SHP77 (cell line): ENCODE measurements at regions not wholly inside any gene's neighbourhood (a gene's known extent, or its start where the extent isn't known, plus 50 kb on each side); places are given as distances from the start of the nearest gene placed in this dataset.

ENCODE experiments used
- DNase-seq, 2 experiments: peaks; one replicate each; lab custom pipeline; 2025; lab: John Stamatoyannopoulos, UW

- DNase-seq, result peak in 1 of 2 experiments; percentile 18
These were observed 820.4 kb downstream of the GALR1 start for GRCh38 chr18:78069784-78070664.

- DNase-seq, result no peak
These were observed 821.6 kb downstream of the GALR1 start for GRCh38 chr18:78071166-78071710.

- DNase-seq, result no peak
These were observed 822.1 kb downstream of the GALR1 start for GRCh38 chr18:78071776-78072175.

GRCh38 chr18:78072375-78072774, 822.7 kb downstream of the GALR1 start:
- DNase-seq, result no peak

- no peak for DNase-seq
These were observed 823.6 kb downstream of the GALR1 start for GRCh38 chr18:78073275-78073674.

GRCh38 chr18:78074400-78075020, 824.9 kb downstream of the GALR1 start:
- DNase-seq, result no peak

GRCh38 chr18:78080081-78080480, 830.4 kb downstream of the GALR1 start:
- no peak for DNase-seq

GRCh38 chr18:78080761-78081160, 831.1 kb downstream of the GALR1 start:
- DNase-seq, result no peak

GRCh38 chr18:78082816-78083215, 833.2 kb downstream of the GALR1 start:
- DNase-seq, result no peak

- DNase-seq, result no peak
These were observed 835.9 kb downstream of the GALR1 start for GRCh38 chr18:78085241-78086185.

GRCh38 chr18:78086931-78087330, 837.3 kb downstream of the GALR1 start:
- no peak for DNase-seq

GRCh38 chr18:78087338-78087737, 837.7 kb downstream of the GALR1 start:
- no peak for DNase-seq

- no peak for DNase-seq
These were observed 840.9 kb downstream of the GALR1 start for GRCh38 chr18:78090584-78090983.

GRCh38 chr18:78092901-78093300, 843.3 kb downstream of the GALR1 start:
- no peak for DNase-seq

GRCh38 chr18:78099979-78100588, 850.4 kb downstream of the GALR1 start:
- DNase-seq, result no peak

GRCh38 chr18:78101091-78101490, 851.4 kb downstream of the GALR1 start:
- DNase-seq, result no peak

GRCh38 chr18:78102135-78102534, 852.5 kb downstream of the GALR1 start:
- no peak for DNase-seq

- DNase-seq, result no peak
These were observed 856.0 kb downstream of the GALR1 start for GRCh38 chr18:78105611-78106010.

- DNase-seq, result no peak
These were observed 857.3 kb downstream of the GALR1 start for GRCh38 chr18:78106946-78107345.

- DNase-seq, result no peak
These were observed 857.7 kb downstream of the GALR1 start for GRCh38 chr18:78107363-78107762.

GRCh38 chr18:78108554-78108953, 858.9 kb downstream of the GALR1 start:
- DNase-seq, result no peak
